ENCODE measurements at regions not wholly inside any gene's neighbourhood (a gene's known extent, or its start where the extent isn't known, plus 50 kb on each side); places are given as distances from the start of the nearest gene placed in this dataset.

DNA sequence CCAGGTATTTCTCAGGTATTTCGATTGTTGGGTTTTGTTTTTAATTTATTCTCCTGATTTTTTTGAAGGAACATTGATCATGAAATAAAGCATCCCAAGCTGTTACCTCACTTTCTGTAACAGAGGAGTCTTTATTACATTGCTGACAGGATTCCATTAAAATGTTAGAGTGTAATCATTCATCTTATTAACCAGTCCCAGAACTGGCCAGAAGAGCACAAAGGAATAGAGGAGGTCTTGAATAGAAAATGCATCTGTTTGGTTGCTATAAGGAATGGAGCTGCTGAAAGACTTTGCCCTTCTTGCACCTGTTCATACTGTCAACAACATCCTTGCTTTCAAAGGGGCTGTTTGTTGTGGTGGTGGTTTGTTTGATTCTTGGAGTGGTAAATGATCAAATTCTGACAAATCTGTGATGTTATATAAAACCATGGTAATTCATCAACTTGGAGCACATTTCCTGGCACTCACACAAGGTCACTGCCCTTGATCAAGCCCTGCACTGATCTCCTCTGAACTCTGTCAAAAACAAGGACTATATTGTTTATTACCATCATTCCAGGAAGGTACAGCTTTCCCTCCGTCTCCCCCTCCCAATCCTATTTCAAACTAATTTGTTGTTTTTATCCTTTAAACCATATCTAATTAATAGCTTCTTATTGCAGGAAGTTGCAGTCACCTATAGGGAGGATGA is 215.8 kb downstream of the PCDH19 start:
- TF ChIP-seq, protein P1, sequence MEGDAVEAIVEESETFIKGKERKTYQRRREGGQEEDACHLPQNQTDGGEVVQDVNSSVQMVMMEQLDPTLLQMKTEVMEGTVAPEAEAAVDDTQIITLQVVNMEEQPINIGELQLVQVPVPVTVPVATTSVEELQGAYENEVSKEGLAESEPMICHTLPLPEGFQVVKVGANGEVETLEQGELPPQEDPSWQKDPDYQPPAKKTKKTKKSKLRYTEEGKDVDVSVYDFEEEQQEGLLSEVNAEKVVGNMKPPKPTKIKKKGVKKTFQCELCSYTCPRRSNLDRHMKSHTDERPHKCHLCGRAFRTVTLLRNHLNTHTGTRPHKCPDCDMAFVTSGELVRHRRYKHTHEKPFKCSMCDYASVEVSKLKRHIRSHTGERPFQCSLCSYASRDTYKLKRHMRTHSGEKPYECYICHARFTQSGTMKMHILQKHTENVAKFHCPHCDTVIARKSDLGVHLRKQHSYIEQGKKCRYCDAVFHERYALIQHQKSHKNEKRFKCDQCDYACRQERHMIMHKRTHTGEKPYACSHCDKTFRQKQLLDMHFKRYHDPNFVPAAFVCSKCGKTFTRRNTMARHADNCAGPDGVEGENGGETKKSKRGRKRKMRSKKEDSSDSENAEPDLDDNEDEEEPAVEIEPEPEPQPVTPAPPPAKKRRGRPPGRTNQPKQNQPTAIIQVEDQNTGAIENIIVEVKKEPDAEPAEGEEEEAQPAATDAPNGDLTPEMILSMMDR (IDR thresholded peaks at IDR 0.05; ENCODE audit: low read depth, low read length), result no peak
- TF ChIP-seq MYC (IDR thresholded peaks at IDR 0.05; ENCODE audit: low read depth, low read length) (no peak), POLR2A (IDR thresholded peaks at IDR 0.05; ENCODE audit: extremely low read depth, insufficient read length) (no peak)
- TF ChIP-seq, protein P2, sequence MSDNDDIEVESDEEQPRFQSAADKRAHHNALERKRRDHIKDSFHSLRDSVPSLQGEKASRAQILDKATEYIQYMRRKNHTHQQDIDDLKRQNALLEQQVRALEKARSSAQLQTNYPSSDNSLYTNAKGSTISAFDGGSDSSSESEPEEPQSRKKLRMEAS (IDR thresholded peaks at IDR 0.05; ENCODE audit: low read depth, low read length), result no peak
- H3K4me3 ChIP-seq (ENCODE audit: low read depth, low read length), result no peak overlapping the region
- DNase-seq (ENCODE audit: low read depth), result no peak

All from NB4 (cell line).